ENCODE measurements at regions not wholly inside any gene's neighbourhood (a gene's known extent, or its start where the extent isn't known, plus 50 kb on each side); places are given as distances from the start of the nearest gene placed in this dataset.

- peaks cover 4% of the 10 kb centered on the region for H3K9me3 ChIP-seq (ENCODE audit: low read depth, low read length, poor library complexity, severe bottlenecking)
- H3K36me3 ChIP-seq (ENCODE audit: insufficient read depth, low read length, poor library complexity, severe bottlenecking) = no peaks in the 10 kb centered on the region
- no peak for TF ChIP-seq EZH2 (IDR thresholded peaks at IDR 0.05; ENCODE audit: borderline replicate concordance, low read depth, low read length, poor library complexity, severe bottlenecking)
- TF ChIP-seq, protein P1, sequence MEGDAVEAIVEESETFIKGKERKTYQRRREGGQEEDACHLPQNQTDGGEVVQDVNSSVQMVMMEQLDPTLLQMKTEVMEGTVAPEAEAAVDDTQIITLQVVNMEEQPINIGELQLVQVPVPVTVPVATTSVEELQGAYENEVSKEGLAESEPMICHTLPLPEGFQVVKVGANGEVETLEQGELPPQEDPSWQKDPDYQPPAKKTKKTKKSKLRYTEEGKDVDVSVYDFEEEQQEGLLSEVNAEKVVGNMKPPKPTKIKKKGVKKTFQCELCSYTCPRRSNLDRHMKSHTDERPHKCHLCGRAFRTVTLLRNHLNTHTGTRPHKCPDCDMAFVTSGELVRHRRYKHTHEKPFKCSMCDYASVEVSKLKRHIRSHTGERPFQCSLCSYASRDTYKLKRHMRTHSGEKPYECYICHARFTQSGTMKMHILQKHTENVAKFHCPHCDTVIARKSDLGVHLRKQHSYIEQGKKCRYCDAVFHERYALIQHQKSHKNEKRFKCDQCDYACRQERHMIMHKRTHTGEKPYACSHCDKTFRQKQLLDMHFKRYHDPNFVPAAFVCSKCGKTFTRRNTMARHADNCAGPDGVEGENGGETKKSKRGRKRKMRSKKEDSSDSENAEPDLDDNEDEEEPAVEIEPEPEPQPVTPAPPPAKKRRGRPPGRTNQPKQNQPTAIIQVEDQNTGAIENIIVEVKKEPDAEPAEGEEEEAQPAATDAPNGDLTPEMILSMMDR (conservative IDR thresholded peaks at IDR 0.05; ENCODE audit: low read depth, low read length) = no peak
- no peaks in the 10 kb centered on the region for H3K27me3 ChIP-seq (replicated peaks; ENCODE audit: insufficient read depth, low read depth, low read length, poor library complexity)
- intact Hi-C loops (cut with micrococcal nuclease; ENCODE audit: unreplicated experiment) = no loop called here
- no peak overlapping the region for H3K4me3 ChIP-seq (ENCODE audit: low read depth, low read length, poor library complexity, severe bottlenecking)
- H3K4me1 ChIP-seq (ENCODE audit: insufficient read depth, low read length, poor library complexity, severe bottlenecking) = no peaks in the 10 kb centered on the region
- ChIA-PET POLR2A (ENCODE audit: low non-redundant PET) (no interaction called here), CTCF (no interaction called here)
- no peak for DNase-seq (ENCODE audit: low spot score)
- H3K27ac ChIP-seq (ENCODE audit: low read depth, low read length, poor library complexity, severe bottlenecking) = no peak overlapping the region
- no TSS peak for BruUV-seq (replicated peaks)
These were observed 305.6 kb downstream of the PTEN start for GRCh38 chr10:88169037-88169319.

DNA sequence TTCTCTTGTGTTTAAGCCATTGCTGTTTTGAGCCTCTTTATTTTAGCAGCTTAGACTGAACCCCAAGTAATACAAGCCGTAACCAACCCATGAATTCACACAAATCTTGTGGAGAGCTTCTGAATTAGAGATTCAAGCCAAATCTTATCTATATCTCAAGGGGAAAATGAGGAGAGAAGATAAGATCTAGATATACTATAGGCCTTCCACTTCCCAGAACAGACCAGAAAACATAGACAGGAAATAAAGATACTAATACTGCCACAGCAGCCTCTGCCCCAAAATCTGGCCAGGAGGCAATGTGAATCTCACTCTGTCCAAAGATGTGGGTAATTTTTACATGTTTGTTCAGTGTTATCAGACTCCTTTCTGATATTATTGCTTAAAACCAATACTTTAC is 307.2 kb downstream of the PTEN start:
- intact Hi-C loops (cut with micrococcal nuclease; ENCODE audit: unreplicated experiment) = no loop called here
- Histone ChIP-seq H3K9me3 (ENCODE audit: low read depth, low read length, poor library complexity, severe bottlenecking) (peaks cover 4% of the 10 kb centered on the region), H3K4me1 (ENCODE audit: insufficient read depth, low read length, poor library complexity, severe bottlenecking) (no peaks in the 10 kb centered on the region), H3K27ac (ENCODE audit: low read depth, low read length, poor library complexity, severe bottlenecking) (no peak overlapping the region), H3K27me3 (replicated peaks; ENCODE audit: insufficient read depth, low read depth, low read length, poor library complexity) (no peaks in the 10 kb centered on the region), H3K4me3 (ENCODE audit: low read depth, low read length, poor library complexity, severe bottlenecking) (no peak overlapping the region), H3K36me3 (ENCODE audit: insufficient read depth, low read length, poor library complexity, severe bottlenecking) (no peaks in the 10 kb centered on the region)
- no peak for DNase-seq (ENCODE audit: low spot score)
- ChIA-PET CTCF (interaction anchor here (0.6 kb wide), 1 partner anchor 10 kb away, joined by 6 read pairs; no protein-coding TSS in a partner anchor), POLR2A (ENCODE audit: low non-redundant PET) (no interaction called here)
- no peak for TF ChIP-seq EZH2 (IDR thresholded peaks at IDR 0.05; ENCODE audit: borderline replicate concordance, low read depth, low read length, poor library complexity, severe bottlenecking)
- TF ChIP-seq, protein P1 (conservative IDR thresholded peaks at IDR 0.05; ENCODE audit: low read depth, low read length) = no peak
- BruUV-seq (replicated peaks) = no TSS peak

- Histone ChIP-seq H3K27ac (ENCODE audit: low read depth, low read length, poor library complexity, severe bottlenecking) (no peak overlapping the region), H3K9me3 (ENCODE audit: low read depth, low read length, poor library complexity, severe bottlenecking) (peaks cover 4% of the 10 kb centered on the region), H3K36me3 (ENCODE audit: insufficient read depth, low read length, poor library complexity, severe bottlenecking) (no peaks in the 10 kb centered on the region), H3K27me3 (replicated peaks; ENCODE audit: insufficient read depth, low read depth, low read length, poor library complexity) (no peaks in the 10 kb centered on the region), H3K4me3 (ENCODE audit: low read depth, low read length, poor library complexity, severe bottlenecking) (no peak overlapping the region), H3K4me1 (ENCODE audit: insufficient read depth, low read length, poor library complexity, severe bottlenecking) (no peaks in the 10 kb centered on the region)
- intact Hi-C loops (cut with micrococcal nuclease; ENCODE audit: unreplicated experiment) = no loop called here
- ChIA-PET POLR2A (ENCODE audit: low non-redundant PET) (no interaction called here), CTCF (no interaction called here)
- BruUV-seq (replicated peaks) = no TSS peak
- TF ChIP-seq, protein P1 (conservative IDR thresholded peaks at IDR 0.05; ENCODE audit: low read depth, low read length) = no peak
- TF ChIP-seq EZH2 (IDR thresholded peaks at IDR 0.05; ENCODE audit: borderline replicate concordance, low read depth, low read length, poor library complexity, severe bottlenecking) = no peak
- DNase-seq (ENCODE audit: low spot score) = no peak
These were observed 308.7 kb downstream of the PTEN start for GRCh38 chr10:88172159-88172558.

Measured in A673 (cell line).